ENCODE measurements at regions not wholly inside any gene's neighbourhood (a gene's known extent, or its start where the extent isn't known, plus 50 kb on each side); places are given as distances from the start of the nearest gene placed in this dataset.

DNA sequence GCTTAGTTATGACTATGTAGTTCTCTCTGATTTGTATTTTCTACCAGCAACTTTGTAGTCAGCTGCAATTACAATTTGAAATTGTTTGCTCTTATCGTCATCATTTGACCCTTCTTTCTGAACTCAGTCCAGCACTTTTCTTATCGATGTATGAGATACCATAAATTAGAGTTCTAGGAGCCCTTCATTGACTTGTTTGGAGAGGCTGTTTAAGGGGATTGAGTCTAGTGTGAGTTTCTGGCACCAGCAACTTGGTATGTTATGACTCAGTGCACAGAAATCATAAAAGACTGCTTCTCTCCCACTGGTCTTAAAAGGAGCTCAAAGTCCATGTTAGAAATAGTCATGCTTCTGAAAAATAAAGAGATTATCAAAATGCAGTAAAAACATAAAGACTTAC is 190.3 kb downstream of the TENT5A start:
- Histone ChIP-seq H3K27ac (no peak overlapping the region), H3K36me3 (no peaks in the 10 kb centered on the region), H3K9me3 (no peaks in the 10 kb centered on the region), H3K27me3 (replicated peaks; ENCODE audit: insufficient read depth) (no peaks in the 10 kb centered on the region), H3K4me3 (no peak overlapping the region), H3K4me1 (replicated peaks) (no peaks in the 10 kb centered on the region)
- DNase-seq (ENCODE audit: low spot score) = no peak
- intact Hi-C loops (cut with DNase I) = no loop called here
- TF ChIP-seq POLR2AphosphoS5 (IDR thresholded peaks at IDR 0.05) = no peak
- TF ChIP-seq, protein P1, sequence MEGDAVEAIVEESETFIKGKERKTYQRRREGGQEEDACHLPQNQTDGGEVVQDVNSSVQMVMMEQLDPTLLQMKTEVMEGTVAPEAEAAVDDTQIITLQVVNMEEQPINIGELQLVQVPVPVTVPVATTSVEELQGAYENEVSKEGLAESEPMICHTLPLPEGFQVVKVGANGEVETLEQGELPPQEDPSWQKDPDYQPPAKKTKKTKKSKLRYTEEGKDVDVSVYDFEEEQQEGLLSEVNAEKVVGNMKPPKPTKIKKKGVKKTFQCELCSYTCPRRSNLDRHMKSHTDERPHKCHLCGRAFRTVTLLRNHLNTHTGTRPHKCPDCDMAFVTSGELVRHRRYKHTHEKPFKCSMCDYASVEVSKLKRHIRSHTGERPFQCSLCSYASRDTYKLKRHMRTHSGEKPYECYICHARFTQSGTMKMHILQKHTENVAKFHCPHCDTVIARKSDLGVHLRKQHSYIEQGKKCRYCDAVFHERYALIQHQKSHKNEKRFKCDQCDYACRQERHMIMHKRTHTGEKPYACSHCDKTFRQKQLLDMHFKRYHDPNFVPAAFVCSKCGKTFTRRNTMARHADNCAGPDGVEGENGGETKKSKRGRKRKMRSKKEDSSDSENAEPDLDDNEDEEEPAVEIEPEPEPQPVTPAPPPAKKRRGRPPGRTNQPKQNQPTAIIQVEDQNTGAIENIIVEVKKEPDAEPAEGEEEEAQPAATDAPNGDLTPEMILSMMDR (IDR thresholded peaks at IDR 0.05) = no peak
- no peak for TF ChIP-seq POLR2A (IDR thresholded peaks at IDR 0.05)
- WGBS = 14% methylated on average over 2 of the region's 2 CpGs

DNA sequence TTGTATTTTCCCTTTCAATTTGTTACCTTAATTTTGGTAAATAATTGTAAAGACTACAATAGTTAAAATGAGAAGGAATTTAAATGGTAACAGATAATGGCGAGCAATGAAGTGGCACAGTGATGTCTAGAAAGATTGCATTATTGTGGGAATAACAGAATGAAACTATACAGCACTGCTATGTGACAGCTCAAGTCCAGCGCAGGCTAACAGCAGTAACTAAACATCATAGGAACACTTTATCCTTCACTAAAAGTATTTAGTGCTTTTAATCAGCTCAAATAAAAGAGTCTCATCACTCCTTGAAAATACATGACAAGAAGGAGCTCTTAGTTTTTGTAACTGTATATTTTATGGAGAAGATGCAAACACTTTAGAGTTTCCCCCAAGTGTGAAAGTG is 190.8 kb downstream of the TENT5A start:
- TF ChIP-seq, protein P1 (IDR thresholded peaks at IDR 0.05) = no peak
- no peak for TF ChIP-seq POLR2AphosphoS5 (IDR thresholded peaks at IDR 0.05)
- no peak for TF ChIP-seq POLR2A (IDR thresholded peaks at IDR 0.05)
- Histone ChIP-seq H3K4me3 (no peak overlapping the region), H3K27ac (no peak overlapping the region), H3K4me1 (replicated peaks) (no peaks in the 10 kb centered on the region), H3K27me3 (replicated peaks; ENCODE audit: insufficient read depth) (no peaks in the 10 kb centered on the region), H3K36me3 (no peaks in the 10 kb centered on the region), H3K9me3 (no peaks in the 10 kb centered on the region)
- whole genome bisulfite sequencing = 35% methylated on average over 2 of the region's 2 CpGs
- no peak for DNase-seq (ENCODE audit: low spot score)
- intact Hi-C loops (cut with DNase I) = no loop called here

DNA sequence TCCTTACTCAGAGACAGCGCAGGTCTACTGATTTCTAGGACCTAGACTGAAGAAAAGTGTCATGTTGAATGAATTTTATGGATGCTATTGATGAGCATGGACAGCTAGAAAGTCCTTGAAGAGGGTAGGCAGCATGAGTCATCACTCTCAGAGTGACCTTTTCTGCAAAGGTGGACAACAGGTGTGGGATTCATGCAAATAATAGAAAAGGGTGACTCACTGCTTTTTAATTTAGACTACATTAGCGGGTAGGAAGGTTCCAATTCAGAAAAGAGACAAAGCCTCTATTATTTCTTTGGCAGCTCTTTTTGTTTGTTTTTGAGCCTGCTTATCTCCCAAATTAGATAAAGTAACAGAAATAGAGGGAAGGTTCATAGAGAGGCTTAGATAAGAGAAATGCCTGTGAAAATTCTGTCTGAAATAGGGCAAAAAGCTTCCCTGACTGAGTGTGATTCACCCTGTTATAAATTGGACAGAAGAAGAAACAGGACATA is 191.4 kb downstream of the TENT5A start:
- Histone ChIP-seq H3K36me3 (no peaks in the 10 kb centered on the region), H3K27me3 (replicated peaks; ENCODE audit: insufficient read depth) (no peaks in the 10 kb centered on the region), H3K4me1 (replicated peaks) (no peaks in the 10 kb centered on the region), H3K9me3 (no peaks in the 10 kb centered on the region), H3K4me3 (no peak overlapping the region), H3K27ac (no peak overlapping the region)
- WGBS = 62% methylated on average over 2 of the region's 2 CpGs
- DNase-seq (ENCODE audit: low spot score) = no peak
- intact Hi-C loops (cut with DNase I) = no loop called here
- TF ChIP-seq POLR2A (IDR thresholded peaks at IDR 0.05) = no peak

DNA sequence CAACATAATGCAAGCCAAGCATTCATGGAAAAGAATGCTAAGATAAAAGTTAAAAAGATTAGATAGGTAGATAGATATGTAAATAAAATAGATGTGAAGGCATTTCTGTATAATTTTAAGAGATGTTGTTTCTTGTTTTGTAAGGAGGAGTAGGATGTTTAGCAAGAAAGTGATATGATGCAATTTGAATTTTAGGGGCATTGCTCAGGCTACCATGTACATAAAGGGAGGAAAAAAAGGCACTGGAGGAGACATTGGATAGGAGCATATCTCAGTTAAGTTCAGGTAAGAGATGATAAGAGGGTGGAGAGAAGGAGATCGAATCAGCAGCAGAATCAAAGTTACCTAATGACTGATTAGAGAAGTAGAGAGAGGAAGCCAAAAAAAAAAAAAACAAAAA is 194.7 kb downstream of the TENT5A start:
- TF ChIP-seq POLR2A (IDR thresholded peaks at IDR 0.05) (no peak), POLR2AphosphoS5 (IDR thresholded peaks at IDR 0.05) (no peak)
- TF ChIP-seq, protein P1 (IDR thresholded peaks at IDR 0.05) = no peak
- no peaks in the 10 kb centered on the region for H3K36me3 ChIP-seq
- DNase-seq (ENCODE audit: low spot score) = no peak
- intact Hi-C loops (cut with DNase I) = no loop called here
- H3K4me1 ChIP-seq (replicated peaks) = no peaks in the 10 kb centered on the region
- H3K27me3 ChIP-seq (replicated peaks; ENCODE audit: insufficient read depth) = no peaks in the 10 kb centered on the region
- H3K4me3 ChIP-seq = no peak overlapping the region
- 79% methylated on average over 1 of the region's 1 CpG for WGBS
- no peak overlapping the region for H3K27ac ChIP-seq
- H3K9me3 ChIP-seq = no peaks in the 10 kb centered on the region

DNA sequence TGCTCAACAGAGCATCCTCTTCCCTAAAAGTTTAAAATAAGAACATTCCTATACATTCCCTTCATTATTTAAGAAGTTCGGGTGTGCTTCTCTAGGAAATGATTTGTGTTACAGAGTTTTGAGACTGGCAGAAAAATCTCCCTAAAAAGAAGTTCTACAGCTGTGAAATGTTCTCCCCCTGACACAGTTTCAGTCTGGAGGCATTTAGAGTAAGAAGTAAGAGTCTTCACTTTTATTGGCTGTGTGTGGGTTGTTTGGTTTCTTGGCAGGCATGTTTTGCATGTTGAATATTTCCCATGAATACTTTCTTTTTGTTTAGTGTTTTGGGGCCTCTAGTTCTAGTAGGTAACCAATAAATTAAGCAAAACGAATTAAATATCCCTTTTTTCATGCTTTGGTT is 195.9 kb downstream of the TENT5A start:
- Histone ChIP-seq H3K27me3 (replicated peaks; ENCODE audit: insufficient read depth) (no peaks in the 10 kb centered on the region), H3K36me3 (no peaks in the 10 kb centered on the region), H3K27ac (no peak overlapping the region), H3K4me1 (replicated peaks) (no peaks in the 10 kb centered on the region), H3K4me3 (no peak overlapping the region), H3K9me3 (no peaks in the 10 kb centered on the region)
- WGBS = 23% methylated on average over 2 of the region's 2 CpGs
- intact Hi-C loops (cut with DNase I) = no loop called here
- TF ChIP-seq POLR2A (IDR thresholded peaks at IDR 0.05) (no peak), POLR2AphosphoS5 (IDR thresholded peaks at IDR 0.05) (no peak)
- TF ChIP-seq, protein P1 (IDR thresholded peaks at IDR 0.05) = no peak
- DNase-seq (ENCODE audit: low spot score) = no peak

Data from prostate gland (tissue), 2 donors.